GM12878 (cell line): ENCODE measurements at regions not wholly inside any gene's neighbourhood (a gene's known extent, or its start where the extent isn't known, plus 50 kb on each side); places are given as distances from the start of the nearest gene placed in this dataset.

Experiments
- BHLHE40 ChIP-seq, 2 experiments: fragments of 450-650 bp in 1 of 2; IDR thresholded peaks; 2 replicates each; pipeline ENCODE4 v1.6.1; 2011 to 2017; ENCODE audit warnings: low read depth in 2 of 2, borderline replicate concordance in 1 of 2, improper control_type of control experiment in 1 of 2, low read length in 1 of 2, mild to moderate bottlenecking in 1 of 2
- CEBPB ChIP-seq, 2 experiments: fragments of 150-350 bp in 1 of 2; IDR thresholded peaks; 2 replicates each; pipeline ENCODE4 v1.6.1; 2012 to 2014; ENCODE audit warnings: low read depth in 2 of 2, low read length in 2 of 2, borderline replicate concordance in 1 of 2, inconsistent platforms in 1 of 2
- GABPA ChIP-seq: IDR thresholded peaks from 2 replicates; pipeline ENCODE4 v1.6.1; 2014; ENCODE audit warnings: antibody characterized with exemption, low read depth, mild to moderate bottlenecking, inconsistent platforms
- HDAC2 ChIP-seq: fragments of 200-600 bp; sonication (generic); IDR thresholded peaks from 2 replicates; pipeline ENCODE4 v1.6.1; 2017
- KAT2A ChIP-seq: conservative IDR thresholded peaks from 2 replicates; pipeline ENCODE4 v1.6.1; 2011; ENCODE audit warnings: low read depth, low read length; ENCODE audit not compliant: control insufficient read depth
- MEF2A ChIP-seq: IDR thresholded peaks from 2 replicates; pipeline ENCODE4 v1.6.1; 2011; ENCODE audit warnings: low read depth, mild to moderate bottlenecking, low read length, moderate library complexity; ENCODE audit not compliant: insufficient read depth
- MYB ChIP-seq: fragments of 150-350 bp; IDR thresholded peaks from 2 replicates; pipeline ENCODE4 v1.6.1; 2014; ENCODE audit warnings: mild to moderate bottlenecking, low read depth, low read length, borderline replicate concordance
- MYC ChIP-seq: IDR thresholded peaks from 2 replicates; pipeline ENCODE4 v1.6.1; 2011; ENCODE audit warnings: mild to moderate bottlenecking, low read length, moderate library complexity, inconsistent platforms; ENCODE audit not compliant: insufficient read depth, insufficient replicate concordance, insufficient read length, severe bottlenecking
- NFIC ChIP-seq: IDR thresholded peaks from 2 replicates; pipeline ENCODE4 v1.6.1; 2012; ENCODE audit warnings: low read depth, mild to moderate bottlenecking, inconsistent platforms, low read length, moderate library complexity
- NR2C1 ChIP-seq: fragments of 450-650 bp; IDR thresholded peaks from 2 replicates; pipeline ENCODE4 v1.6.1; 2017; ENCODE audit warnings: antibody characterized with exemption, mild to moderate bottlenecking, moderate library complexity
- NRF1 ChIP-seq: conservative IDR thresholded peaks from 2 replicates; pipeline ENCODE4 v1.6.1; 2011; ENCODE audit warnings: mild to moderate bottlenecking, low read depth, low read length, improper control_type of control experiment
- RAD21 ChIP-seq: IDR thresholded peaks from 2 replicates; pipeline ENCODE4 v1.6.1; 2011; ENCODE audit warnings: mild to moderate bottlenecking, low read depth, low read length, moderate library complexity; ENCODE audit not compliant: insufficient read depth
- RAD51 ChIP-seq: fragments of 450-650 bp; IDR thresholded peaks from 2 replicates; pipeline ENCODE4 v1.6.1; 2016; ENCODE audit warnings: moderate library complexity, mild to moderate bottlenecking, inconsistent platforms
- SMAD1 ChIP-seq: fragments of 450-650 bp; IDR thresholded peaks from 2 replicates; pipeline ENCODE4 v1.6.1; 2018; ENCODE audit warnings: mild to moderate bottlenecking, low read depth; ENCODE audit not compliant: partially characterized antibody
- TCF3 ChIP-seq: IDR thresholded peaks from 2 replicates; pipeline ENCODE4 v1.6.1; 2012; ENCODE audit warnings: low read depth, mild to moderate bottlenecking, low read length, borderline replicate concordance; ENCODE audit not compliant: insufficient read depth
- ZNF217 ChIP-seq: fragments of 450-650 bp; IDR thresholded peaks from 2 replicates; pipeline ENCODE4 v1.6.1; 2017; ENCODE audit warnings: antibody characterized with exemption, mild to moderate bottlenecking
- ZZZ3 ChIP-seq: IDR thresholded peaks from 2 replicates; pipeline ENCODE4 v1.6.1; 2011; ENCODE audit warnings: low read depth; ENCODE audit not compliant: control insufficient read depth, insufficient read length
- TF ChIP-seq, protein P1 (sequence below): fragments of 450-650 bp; IDR thresholded peaks from 2 replicates; pipeline ENCODE4 v1.6.1; 2016; ENCODE audit warnings: mild to moderate bottlenecking, moderate library complexity, borderline replicate concordance
- TF ChIP-seq, protein P2 (sequence below): IDR thresholded peaks from 2 replicates; pipeline ENCODE4 v1.6.1; 2011; ENCODE audit warnings: mild to moderate bottlenecking, low read depth, low read length, moderate library complexity; ENCODE audit not compliant: insufficient replicate concordance
- TF ChIP-seq, protein P3 (sequence below): fragments of 450-650 bp; IDR thresholded peaks from 2 replicates; pipeline ENCODE4 v1.6.1; 2017; ENCODE audit warnings: mild to moderate bottlenecking, moderate library complexity

DNA sequence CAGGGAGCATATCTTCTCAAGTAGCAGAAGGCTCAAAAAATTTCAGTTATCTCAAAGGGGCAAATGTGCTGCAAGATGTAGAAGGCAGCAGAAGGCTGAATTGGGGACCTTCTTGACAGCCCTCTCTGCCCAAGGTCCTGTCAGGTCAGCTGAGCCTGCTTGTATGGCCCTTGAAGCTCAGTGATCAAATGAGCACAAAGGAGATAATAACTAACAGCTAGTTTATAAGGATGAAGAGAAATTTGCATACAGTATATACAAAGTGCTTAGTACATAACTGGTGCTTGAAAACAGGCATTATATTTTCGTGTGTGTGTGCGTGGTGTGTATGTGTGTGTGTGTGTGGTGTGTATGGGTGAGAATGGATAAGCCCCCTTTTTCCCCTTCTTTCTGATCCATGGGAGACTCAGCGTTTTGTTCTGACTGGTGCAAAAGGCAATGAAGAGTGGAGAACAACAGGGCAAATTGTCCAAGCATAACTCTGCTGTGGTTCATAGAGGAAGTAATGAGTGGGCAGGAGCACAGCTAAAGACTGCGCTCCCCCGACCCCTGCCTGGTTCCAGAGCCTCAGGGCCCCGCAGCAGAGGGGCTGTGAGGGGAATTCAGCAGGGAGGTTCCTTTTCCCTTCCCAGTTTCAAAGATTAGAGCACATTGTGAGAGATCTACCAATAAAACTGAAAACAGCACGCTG lies 356.8 kb upstream of the NR2F2 start (continued):
- TF ChIP-seq, protein P1, sequence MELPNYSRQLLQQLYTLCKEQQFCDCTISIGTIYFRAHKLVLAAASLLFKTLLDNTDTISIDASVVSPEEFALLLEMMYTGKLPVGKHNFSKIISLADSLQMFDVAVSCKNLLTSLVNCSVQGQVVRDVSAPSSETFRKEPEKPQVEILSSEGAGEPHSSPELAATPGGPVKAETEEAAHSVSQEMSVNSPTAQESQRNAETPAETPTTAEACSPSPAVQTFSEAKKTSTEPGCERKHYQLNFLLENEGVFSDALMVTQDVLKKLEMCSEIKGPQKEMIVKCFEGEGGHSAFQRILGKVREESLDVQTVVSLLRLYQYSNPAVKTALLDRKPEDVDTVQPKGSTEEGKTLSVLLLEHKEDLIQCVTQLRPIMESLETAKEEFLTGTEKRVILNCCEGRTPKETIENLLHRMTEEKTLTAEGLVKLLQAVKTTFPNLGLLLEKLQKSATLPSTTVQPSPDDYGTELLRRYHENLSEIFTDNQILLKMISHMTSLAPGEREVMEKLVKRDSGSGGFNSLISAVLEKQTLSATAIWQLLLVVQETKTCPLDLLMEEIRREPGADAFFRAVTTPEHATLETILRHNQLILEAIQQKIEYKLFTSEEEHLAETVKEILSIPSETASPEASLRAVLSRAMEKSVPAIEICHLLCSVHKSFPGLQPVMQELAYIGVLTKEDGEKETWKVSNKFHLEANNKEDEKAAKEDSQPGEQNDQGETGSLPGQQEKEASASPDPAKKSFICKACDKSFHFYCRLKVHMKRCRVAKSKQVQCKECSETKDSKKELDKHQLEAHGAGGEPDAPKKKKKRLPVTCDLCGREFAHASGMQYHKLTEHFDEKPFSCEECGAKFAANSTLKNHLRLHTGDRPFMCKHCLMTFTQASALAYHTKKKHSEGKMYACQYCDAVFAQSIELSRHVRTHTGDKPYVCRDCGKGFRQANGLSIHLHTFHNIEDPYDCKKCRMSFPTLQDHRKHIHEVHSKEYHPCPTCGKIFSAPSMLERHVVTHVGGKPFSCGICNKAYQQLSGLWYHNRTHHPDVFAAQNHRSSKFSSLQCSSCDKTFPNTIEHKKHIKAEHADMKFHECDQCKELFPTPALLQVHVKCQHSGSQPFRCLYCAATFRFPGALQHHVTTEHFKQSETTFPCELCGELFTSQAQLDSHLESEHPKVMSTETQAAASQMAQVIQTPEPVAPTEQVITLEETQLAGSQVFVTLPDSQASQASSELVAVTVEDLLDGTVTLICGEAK: no peak
- TF ChIP-seq CEBPB (IDR thresholded peaks at IDR 0.05; ENCODE audit: borderline replicate concordance in 1 of 2, low read depth in 2 of 2, low read length in 2 of 2) (no peak), NRF1 (no peak), MYB (no peak), RAD21 (no peak), GABPA (no peak; the same call in 1 of the 2 replicates), ZNF217 (peak; percentile 68; the same call in 1 of the 2 replicates), MEF2A (no peak), TCF3 (no peak), SMAD1 (peak; percentile 45), NR2C1 (no peak), BHLHE40 (IDR thresholded peaks at IDR 0.05; ENCODE audit: borderline replicate concordance in 1 of 2, low read depth in 2 of 2, low read length in 1 of 2) (peak in 1 of 2 experiments; percentile 31; a peak in 1 of 4 replicates), RAD51 (no peak), KAT2A (no peak), MYC (no peak), HDAC2 (no peak), NFIC (peak; percentile 83), ZZZ3 (no peak)
- TF ChIP-seq, protein P2, sequence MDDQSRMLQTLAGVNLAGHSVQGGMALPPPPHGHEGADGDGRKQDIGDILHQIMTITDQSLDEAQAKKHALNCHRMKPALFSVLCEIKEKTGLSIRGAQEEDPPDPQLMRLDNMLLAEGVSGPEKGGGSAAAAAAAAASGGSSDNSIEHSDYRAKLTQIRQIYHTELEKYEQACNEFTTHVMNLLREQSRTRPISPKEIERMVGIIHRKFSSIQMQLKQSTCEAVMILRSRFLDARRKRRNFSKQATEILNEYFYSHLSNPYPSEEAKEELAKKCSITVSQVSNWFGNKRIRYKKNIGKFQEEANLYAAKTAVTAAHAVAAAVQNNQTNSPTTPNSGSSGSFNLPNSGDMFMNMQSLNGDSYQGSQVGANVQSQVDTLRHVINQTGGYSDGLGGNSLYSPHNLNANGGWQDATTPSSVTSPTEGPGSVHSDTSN: no peak
- TF ChIP-seq, protein P3, sequence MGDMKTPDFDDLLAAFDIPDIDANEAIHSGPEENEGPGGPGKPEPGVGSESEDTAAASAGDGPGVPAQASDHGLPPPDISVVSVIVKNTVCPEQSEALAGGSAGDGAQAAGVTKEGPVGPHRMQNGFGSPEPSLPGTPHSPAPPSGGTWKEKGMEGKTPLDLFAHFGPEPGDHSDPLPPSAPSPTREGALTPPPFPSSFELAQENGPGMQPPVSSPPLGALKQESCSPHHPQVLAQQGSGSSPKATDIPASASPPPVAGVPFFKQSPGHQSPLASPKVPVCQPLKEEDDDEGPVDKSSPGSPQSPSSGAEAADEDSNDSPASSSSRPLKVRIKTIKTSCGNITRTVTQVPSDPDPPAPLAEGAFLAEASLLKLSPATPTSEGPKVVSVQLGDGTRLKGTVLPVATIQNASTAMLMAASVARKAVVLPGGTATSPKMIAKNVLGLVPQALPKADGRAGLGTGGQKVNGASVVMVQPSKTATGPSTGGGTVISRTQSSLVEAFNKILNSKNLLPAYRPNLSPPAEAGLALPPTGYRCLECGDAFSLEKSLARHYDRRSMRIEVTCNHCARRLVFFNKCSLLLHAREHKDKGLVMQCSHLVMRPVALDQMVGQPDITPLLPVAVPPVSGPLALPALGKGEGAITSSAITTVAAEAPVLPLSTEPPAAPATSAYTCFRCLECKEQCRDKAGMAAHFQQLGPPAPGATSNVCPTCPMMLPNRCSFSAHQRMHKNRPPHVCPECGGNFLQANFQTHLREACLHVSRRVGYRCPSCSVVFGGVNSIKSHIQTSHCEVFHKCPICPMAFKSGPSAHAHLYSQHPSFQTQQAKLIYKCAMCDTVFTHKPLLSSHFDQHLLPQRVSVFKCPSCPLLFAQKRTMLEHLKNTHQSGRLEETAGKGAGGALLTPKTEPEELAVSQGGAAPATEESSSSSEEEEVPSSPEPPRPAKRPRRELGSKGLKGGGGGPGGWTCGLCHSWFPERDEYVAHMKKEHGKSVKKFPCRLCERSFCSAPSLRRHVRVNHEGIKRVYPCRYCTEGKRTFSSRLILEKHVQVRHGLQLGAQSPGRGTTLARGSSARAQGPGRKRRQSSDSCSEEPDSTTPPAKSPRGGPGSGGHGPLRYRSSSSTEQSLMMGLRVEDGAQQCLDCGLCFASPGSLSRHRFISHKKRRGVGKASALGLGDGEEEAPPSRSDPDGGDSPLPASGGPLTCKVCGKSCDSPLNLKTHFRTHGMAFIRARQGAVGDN: peak; percentile 48; the same call in 1 of the 2 replicates
